ENCODE measurements at regions not wholly inside any gene's neighbourhood (a gene's known extent, or its start where the extent isn't known, plus 50 kb on each side); places are given as distances from the start of the nearest gene placed in this dataset.

DNA sequence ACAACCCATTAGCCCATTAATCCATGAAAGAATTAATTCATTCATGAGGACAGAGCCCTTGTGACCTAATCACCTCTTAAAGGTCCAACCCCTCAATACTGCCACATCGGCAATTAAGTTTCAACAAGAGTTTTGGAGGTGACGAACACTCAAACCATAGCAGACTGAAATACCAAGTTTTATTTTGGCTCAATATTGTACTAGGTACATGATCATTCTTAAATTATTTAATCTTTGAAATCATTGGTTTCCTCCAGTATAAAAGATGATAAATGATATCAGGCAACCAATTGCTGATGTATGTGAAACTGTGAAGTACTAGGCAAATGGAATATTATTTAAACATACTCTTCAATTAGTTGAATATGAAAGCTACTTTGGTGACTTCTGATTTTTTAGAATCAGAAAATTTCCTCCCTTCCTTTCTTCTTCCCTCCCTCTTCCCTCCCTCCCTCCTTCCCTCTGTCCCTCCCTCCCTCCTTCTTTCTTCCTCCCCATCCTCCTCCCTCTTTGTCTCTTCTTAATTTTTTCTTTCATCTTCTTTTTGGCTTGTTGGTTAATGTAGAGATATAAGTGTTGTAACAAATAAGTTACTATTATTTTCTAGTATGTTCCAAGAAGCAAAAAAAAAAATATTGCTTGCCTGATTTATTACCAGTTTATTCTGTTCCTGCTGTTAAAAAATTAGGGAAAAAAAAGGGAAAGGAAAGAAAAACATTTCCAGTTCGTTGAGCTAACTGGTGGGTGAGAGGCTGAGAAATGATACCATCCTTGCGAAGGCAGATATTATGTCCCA is 233.9 kb upstream of the ZNF217 start:
- no peak for DNase-seq (ENCODE audit: low read depth)
- no peak overlapping the region for H3K4me3 ChIP-seq (ENCODE audit: low read length)
- TF ChIP-seq, protein P1, sequence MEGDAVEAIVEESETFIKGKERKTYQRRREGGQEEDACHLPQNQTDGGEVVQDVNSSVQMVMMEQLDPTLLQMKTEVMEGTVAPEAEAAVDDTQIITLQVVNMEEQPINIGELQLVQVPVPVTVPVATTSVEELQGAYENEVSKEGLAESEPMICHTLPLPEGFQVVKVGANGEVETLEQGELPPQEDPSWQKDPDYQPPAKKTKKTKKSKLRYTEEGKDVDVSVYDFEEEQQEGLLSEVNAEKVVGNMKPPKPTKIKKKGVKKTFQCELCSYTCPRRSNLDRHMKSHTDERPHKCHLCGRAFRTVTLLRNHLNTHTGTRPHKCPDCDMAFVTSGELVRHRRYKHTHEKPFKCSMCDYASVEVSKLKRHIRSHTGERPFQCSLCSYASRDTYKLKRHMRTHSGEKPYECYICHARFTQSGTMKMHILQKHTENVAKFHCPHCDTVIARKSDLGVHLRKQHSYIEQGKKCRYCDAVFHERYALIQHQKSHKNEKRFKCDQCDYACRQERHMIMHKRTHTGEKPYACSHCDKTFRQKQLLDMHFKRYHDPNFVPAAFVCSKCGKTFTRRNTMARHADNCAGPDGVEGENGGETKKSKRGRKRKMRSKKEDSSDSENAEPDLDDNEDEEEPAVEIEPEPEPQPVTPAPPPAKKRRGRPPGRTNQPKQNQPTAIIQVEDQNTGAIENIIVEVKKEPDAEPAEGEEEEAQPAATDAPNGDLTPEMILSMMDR (IDR thresholded peaks at IDR 0.05; ENCODE audit: insufficient read depth, low read depth, low read length, missing control alignments), result no peak

DNA sequence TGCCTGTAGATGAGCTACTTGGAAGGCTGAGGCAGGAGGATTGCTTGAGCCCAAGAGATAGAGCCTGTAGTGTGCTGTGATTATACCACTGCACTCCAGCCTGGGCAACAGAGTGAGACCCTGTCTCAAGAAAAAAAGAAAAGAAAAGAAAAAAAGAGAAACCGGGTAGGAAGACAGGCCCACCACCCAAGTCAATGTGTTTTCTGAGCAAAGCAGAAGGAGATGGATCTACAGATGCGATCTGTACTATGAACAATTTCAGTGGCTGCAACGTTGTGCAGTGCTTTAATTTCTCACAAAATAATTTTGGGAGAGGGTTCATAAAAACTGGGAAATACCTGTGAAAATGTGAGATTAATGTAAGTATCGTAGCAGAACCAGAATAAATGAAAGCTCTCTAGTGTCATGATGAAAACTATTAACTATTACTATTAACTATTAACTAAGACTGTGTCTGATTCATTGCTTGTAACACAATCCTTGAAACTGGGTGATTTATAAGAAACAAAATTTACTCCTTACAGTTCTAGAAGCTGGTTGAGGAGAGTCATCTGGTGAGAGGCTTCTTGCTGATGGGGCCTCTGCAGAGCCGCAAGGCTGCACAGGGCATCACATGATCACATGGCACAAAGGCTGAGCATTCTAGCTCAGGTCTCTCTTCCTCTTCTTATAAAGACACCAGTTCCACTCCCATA is 233.1 kb upstream of the ZNF217 start:
- peak; percentile 29 for DNase-seq (ENCODE audit: low read depth)
- H3K4me3 ChIP-seq (ENCODE audit: low read length), result no peak overlapping the region
- TF ChIP-seq, protein P1 (IDR thresholded peaks at IDR 0.05; ENCODE audit: insufficient read depth, low read depth, low read length, missing control alignments), result no peak

DNA sequence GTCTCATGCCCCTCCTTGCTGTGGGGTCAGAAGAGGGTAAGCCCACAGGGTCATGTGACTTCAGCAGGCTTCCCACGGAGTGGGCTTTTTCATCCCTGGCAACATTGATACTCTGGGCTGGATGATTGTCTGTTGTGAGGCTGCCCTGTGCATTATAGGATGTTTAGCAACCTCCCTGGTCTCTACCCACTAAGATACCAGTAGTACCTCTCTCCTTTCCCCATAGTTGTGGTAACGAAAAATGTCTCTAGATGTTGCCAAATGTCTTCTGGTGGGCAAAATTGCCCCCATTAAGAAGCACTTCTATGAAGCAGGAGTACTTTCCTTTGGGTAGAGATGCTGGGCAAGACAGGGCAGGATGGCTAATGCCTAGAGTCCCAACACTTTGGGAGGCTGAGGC is 232.5 kb upstream of the ZNF217 start:
- TF ChIP-seq, protein P1 (IDR thresholded peaks at IDR 0.05; ENCODE audit: insufficient read depth, low read depth, low read length, missing control alignments), result no peak
- no peak for DNase-seq (ENCODE audit: low read depth)
- no peak overlapping the region for H3K4me3 ChIP-seq (ENCODE audit: low read length)

DNA sequence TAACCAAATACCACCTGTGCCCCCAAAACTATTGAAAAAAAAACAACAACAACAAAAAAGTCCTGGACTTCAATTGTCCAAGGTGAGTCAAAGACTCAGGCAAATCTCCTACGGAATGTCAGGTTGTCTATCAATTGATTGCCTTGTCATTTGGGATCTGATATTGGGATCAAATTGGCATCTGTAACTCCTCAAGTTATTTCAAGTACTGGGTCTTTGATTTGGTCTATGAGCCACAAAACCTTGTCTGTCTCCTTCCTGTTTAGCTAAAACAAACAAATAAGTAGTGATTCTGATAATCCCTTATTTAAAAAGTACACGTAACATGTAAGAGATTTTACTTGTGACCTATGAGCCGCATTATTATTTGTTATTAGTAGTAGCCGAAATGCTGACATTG is 231.6 kb upstream of the ZNF217 start:
- no peak overlapping the region for H3K4me3 ChIP-seq (ENCODE audit: low read length)
- TF ChIP-seq, protein P1 (IDR thresholded peaks at IDR 0.05; ENCODE audit: insufficient read depth, low read depth, low read length, missing control alignments), result no peak
- no peak for DNase-seq (ENCODE audit: low read depth)

DNA sequence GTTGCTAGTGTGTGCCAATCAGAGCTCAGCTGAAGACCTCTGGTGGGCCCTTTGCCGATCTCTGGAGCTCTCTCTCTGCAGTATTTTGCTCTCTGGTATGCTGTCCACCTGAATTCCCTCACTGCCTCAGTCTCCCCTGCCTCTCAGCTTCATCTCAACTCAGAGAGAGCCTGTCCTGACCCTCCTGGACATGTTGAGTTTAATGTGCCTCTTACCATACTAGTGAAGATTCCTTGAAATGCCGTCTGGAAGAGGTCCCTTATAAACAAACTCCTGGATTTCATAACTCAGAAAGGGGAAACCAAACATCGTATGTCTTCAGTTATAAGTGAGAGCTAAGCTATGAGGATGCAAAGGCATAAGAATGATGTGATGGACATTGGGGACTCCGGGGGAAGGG is 231.1 kb upstream of the ZNF217 start:
- DNase-seq (ENCODE audit: low read depth), result no peak
- no peak overlapping the region for H3K4me3 ChIP-seq (ENCODE audit: low read length)
- TF ChIP-seq, protein P1 (IDR thresholded peaks at IDR 0.05; ENCODE audit: insufficient read depth, low read depth, low read length, missing control alignments), result no peak

DNA sequence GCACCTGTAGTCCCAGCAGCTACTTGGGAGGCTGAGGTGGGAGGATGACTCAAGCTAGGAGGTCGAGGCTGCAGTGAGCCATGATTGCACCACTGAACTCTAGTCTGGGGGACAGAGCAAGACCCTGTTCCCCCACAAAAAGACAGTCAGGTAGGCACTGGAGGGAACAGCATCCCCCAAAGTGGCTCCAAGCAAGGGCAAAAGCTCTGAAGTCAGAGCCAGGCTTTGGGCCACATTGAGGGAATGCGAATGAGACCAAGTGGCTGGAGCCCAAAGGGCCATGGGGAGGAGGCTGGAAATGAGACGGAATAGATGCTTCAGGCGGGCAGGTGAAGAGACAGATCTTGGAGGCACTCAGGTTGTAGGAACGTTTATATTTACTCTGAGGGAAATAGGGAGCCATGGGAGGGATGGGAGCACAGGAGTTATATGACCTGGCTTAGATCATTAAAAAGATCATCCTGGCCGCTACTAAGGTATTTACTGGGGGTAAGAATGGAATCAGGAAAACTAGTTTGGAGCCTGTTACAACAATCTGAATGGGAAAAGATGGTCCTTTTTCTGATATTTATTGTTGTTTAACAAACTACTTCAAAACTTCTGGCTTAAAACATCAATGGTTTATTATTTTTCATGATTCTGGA is 229.6 kb upstream of the ZNF217 start:
- no peak for DNase-seq (ENCODE audit: low read depth)
- TF ChIP-seq, protein P1 (IDR thresholded peaks at IDR 0.05; ENCODE audit: insufficient read depth, low read depth, low read length, missing control alignments), result no peak
- H3K4me3 ChIP-seq (ENCODE audit: low read length), result no peak overlapping the region
